Fibroblast of mammary gland (primary cell): ENCODE measurements at regions not wholly inside any gene's neighbourhood (a gene's known extent, or its start where the extent isn't known, plus 50 kb on each side); places are given as distances from the start of the nearest gene placed in this dataset.
"Not testable (repeated sequence)": the region's sequence is repeated elsewhere in the genome, so short reads cannot be mapped to it uniquely, and the experiment has no call there.

Experiments used
- DNase-seq: peaks from one replicate; pipeline ENCODE4 v3.0.0-alpha.2; 2010; ENCODE audit warnings: low read depth
- H3K4me3 ChIP-seq: 2 replicates; pipeline ENCODE4 v1.5.1; 2011; ENCODE audit warnings: low read depth, mild to moderate bottlenecking, low read length, moderate library complexity; ENCODE audit not compliant: control insufficient read depth
- CTCF ChIP-seq: conservative IDR thresholded peaks from 2 replicates; pipeline ENCODE4 v1.5.1; 2011; ENCODE audit warnings: low read depth, low read length, inconsistent platforms; ENCODE audit not compliant: control insufficient read depth, insufficient read depth

GRCh38 chr6:2581611-2582010 lies 169.1 kb downstream of the MYLK4 start:
- no peak for TF ChIP-seq CTCF
- H3K4me3 ChIP-seq = no peak overlapping the region
- no peak for DNase-seq

DNA sequence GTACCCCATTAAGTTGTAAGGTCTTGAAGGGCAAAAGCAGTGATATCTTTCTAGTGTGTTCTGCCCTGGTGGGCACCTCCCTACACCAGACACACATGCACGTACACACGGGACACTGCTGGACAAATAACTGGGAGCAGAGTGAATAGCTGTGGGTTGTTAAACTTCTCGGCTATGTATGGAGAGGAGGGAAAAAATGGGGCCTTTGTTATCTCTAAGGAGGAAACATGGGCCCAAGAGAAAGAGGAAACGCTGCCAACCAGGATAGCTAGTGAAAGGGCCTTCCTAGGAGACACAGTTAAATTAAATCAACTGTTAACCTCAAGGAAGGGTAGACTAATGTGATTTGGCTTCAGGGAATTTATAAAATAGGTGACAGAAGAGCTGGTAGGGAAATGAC lies 169.7 kb downstream of the MYLK4 start:
- H3K4me3 ChIP-seq = no peak overlapping the region
- TF ChIP-seq CTCF = no peak
- DNase-seq = no peak

DNA sequence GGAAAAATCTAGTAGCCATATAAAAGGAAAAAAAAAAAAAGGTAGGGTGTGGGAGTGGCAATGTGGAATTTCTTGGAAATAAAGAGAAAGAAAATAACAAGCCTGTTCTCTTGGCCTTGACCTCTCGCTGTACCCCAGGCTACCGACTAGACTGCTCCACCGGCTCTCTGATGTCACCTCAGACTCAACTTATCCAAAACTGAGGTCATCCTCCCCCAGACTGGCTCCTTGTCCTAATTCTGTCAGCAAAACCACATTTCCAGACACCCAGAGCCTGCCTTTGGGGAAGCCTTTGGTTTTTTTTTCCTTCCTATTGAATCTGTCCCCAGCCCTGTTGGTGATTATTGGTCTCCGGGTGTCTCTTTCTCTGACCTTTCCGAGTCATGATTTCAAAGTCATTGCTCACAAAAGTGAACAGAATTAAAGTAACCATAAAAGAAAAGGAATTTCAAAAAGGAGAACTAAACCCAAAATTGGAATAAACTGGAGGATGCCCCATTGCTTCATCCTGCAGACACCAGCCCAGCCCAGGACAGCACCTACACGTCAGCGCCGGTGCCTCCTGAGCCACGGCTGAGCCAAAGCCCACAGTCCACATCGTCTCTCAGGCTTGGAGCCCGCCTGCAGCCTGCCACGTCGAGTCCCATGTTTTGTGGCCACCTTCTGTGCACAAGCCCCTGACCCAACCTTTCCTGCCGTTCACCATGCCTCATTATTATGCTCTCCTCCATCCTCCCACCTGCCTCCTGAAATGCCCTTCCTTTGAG lies 170.7 kb downstream of the MYLK4 start:
- TF ChIP-seq CTCF = no peak
- no peak overlapping the region for H3K4me3 ChIP-seq
- peak; percentile 33 for DNase-seq

DNA sequence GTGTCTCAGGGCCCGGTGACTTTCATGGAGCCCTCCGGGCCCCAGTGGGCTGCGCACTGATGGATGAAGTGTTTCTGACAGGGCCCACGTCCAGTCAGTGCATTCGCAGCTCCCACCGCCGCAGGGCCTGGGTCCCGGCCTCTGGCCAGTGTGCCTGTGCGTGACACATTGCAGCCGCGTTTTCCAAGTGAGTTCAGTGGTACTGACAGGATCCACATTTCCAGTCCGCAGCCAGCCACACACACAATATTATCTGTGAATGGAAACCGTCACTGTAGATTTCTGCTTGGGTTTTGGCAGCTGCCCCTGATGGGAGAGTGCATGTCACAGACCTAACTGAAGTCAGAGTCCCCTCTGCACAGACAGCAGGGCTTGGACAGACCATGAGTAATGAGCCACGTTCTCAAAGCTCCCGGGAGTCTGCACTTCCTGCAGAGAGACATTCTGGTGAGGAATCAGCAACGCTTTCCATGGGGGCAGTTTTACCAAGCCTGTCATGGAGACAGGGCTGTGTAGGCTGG lies 171.4 kb downstream of the MYLK4 start:
- DNase-seq = peak; percentile 49
- no peak overlapping the region for H3K4me3 ChIP-seq
- no peak for TF ChIP-seq CTCF

- no peak for TF ChIP-seq CTCF
- H3K4me3 ChIP-seq = no peak overlapping the region
- peak; percentile 26 for DNase-seq
Measured at GRCh38 chr6:2578767-2579166, 172.0 kb downstream of the MYLK4 start.

- no peak for TF ChIP-seq CTCF
- H3K4me3 ChIP-seq = no peak overlapping the region
- DNase-seq = no peak
Measured at GRCh38 chr6:2576499-2576898, 174.2 kb downstream of the MYLK4 start.

DNA sequence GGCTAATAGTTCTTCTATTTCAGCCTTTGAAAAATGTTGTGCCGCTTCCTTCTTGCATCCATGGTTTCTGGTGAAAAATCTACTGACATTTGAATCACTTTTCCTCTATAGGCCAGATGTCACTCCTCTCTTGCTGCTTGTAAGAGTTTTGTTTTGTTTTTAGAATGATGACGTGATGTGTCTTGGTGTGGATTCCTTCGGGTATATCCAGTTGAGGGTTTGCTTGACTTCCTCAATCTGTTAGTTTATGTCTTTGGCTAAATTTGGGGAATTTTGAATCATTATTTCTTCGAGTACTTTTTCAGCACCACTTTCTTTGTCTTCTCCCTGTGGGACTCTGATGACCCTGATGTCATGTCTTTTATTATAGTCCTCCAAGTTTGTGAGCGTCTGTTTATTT lies 175.5 kb downstream of the MYLK4 start:
- peak; percentile 7 for DNase-seq
- no peak overlapping the region for H3K4me3 ChIP-seq
- TF ChIP-seq CTCF = no peak

DNA sequence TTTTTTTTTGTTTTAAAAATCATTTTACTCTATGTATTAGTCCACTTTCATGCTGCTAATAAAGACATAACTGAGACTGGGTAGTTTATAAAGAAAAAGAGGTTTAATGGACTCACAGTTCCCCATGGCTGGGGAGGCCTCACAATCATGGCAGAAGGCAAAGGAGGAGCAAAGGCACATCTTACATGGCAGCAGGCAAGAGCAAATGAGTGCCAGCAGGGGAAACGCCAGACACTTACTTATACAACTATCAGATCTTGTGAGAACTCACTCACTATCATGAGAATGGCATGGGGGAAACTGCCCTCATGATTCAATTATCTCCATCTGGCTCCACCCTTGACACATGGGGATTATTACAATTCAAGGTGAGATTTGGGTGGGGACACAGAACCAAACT lies 181.3 kb downstream of the MYLK4 start:
- not testable (repeated sequence) for DNase-seq, H3K4me3 ChIP-seq
